ENCODE measurements at regions not wholly inside any gene's neighbourhood (a gene's known extent, or its start where the extent isn't known, plus 50 kb on each side); places are given as distances from the start of the nearest gene placed in this dataset.

DNA sequence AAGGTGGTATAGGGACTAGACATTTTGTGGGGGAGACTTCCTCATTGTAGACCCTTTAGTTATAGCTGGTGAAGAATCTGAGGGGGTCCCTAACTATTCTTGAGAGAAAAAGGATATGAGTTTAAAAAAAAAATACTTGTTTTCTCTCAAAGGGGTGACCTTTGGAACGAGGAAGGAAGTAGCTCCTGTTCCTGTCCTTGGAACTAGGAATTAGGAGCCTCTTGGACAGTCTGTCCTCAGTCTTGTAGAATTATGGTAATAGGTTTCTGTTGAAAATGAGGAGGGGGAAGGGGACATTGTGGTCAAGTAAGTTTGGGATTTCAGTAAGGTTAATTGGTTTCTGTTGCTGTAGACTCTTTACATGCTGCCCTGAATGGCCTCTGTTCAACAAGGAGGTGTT lies 56.5 kb downstream of the PLEKHG1 start (continued):
- TF ChIP-seq, protein P1, sequence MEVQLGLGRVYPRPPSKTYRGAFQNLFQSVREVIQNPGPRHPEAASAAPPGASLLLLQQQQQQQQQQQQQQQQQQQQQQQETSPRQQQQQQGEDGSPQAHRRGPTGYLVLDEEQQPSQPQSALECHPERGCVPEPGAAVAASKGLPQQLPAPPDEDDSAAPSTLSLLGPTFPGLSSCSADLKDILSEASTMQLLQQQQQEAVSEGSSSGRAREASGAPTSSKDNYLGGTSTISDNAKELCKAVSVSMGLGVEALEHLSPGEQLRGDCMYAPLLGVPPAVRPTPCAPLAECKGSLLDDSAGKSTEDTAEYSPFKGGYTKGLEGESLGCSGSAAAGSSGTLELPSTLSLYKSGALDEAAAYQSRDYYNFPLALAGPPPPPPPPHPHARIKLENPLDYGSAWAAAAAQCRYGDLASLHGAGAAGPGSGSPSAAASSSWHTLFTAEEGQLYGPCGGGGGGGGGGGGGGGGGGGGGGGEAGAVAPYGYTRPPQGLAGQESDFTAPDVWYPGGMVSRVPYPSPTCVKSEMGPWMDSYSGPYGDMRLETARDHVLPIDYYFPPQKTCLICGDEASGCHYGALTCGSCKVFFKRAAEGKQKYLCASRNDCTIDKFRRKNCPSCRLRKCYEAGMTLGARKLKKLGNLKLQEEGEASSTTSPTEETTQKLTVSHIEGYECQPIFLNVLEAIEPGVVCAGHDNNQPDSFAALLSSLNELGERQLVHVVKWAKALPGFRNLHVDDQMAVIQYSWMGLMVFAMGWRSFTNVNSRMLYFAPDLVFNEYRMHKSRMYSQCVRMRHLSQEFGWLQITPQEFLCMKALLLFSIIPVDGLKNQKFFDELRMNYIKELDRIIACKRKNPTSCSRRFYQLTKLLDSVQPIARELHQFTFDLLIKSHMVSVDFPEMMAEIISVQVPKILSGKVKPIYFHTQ (CRISPR knock-in tag; IDR thresholded peaks at IDR 0.05), result no peak
- TF ChIP-seq, protein P2, sequence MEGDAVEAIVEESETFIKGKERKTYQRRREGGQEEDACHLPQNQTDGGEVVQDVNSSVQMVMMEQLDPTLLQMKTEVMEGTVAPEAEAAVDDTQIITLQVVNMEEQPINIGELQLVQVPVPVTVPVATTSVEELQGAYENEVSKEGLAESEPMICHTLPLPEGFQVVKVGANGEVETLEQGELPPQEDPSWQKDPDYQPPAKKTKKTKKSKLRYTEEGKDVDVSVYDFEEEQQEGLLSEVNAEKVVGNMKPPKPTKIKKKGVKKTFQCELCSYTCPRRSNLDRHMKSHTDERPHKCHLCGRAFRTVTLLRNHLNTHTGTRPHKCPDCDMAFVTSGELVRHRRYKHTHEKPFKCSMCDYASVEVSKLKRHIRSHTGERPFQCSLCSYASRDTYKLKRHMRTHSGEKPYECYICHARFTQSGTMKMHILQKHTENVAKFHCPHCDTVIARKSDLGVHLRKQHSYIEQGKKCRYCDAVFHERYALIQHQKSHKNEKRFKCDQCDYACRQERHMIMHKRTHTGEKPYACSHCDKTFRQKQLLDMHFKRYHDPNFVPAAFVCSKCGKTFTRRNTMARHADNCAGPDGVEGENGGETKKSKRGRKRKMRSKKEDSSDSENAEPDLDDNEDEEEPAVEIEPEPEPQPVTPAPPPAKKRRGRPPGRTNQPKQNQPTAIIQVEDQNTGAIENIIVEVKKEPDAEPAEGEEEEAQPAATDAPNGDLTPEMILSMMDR (IDR thresholded peaks at IDR 0.05), result no peak
- TF ChIP-seq, protein P3, sequence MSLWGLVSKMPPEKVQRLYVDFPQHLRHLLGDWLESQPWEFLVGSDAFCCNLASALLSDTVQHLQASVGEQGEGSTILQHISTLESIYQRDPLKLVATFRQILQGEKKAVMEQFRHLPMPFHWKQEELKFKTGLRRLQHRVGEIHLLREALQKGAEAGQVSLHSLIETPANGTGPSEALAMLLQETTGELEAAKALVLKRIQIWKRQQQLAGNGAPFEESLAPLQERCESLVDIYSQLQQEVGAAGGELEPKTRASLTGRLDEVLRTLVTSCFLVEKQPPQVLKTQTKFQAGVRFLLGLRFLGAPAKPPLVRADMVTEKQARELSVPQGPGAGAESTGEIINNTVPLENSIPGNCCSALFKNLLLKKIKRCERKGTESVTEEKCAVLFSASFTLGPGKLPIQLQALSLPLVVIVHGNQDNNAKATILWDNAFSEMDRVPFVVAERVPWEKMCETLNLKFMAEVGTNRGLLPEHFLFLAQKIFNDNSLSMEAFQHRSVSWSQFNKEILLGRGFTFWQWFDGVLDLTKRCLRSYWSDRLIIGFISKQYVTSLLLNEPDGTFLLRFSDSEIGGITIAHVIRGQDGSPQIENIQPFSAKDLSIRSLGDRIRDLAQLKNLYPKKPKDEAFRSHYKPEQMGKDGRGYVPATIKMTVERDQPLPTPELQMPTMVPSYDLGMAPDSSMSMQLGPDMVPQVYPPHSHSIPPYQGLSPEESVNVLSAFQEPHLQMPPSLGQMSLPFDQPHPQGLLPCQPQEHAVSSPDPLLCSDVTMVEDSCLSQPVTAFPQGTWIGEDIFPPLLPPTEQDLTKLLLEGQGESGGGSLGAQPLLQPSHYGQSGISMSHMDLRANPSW (CRISPR knock-in tag; conservative IDR thresholded peaks at IDR 0.05; ENCODE audit: low read depth), result no peak
- TF ChIP-seq MXD4 (CRISPR knock-in tag; IDR thresholded peaks at IDR 0.05; ENCODE audit: borderline replicate concordance), result no peak
- TF ChIP-seq ZBTB21 (CRISPR knock-in tag; IDR thresholded peaks at IDR 0.05; ENCODE audit: borderline replicate concordance), result no peak
- TF ChIP-seq, protein P4, sequence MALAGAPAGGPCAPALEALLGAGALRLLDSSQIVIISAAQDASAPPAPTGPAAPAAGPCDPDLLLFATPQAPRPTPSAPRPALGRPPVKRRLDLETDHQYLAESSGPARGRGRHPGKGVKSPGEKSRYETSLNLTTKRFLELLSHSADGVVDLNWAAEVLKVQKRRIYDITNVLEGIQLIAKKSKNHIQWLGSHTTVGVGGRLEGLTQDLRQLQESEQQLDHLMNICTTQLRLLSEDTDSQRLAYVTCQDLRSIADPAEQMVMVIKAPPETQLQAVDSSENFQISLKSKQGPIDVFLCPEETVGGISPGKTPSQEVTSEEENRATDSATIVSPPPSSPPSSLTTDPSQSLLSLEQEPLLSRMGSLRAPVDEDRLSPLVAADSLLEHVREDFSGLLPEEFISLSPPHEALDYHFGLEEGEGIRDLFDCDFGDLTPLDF (CRISPR knock-in tag; IDR thresholded peaks at IDR 0.05), result no peak

DNA sequence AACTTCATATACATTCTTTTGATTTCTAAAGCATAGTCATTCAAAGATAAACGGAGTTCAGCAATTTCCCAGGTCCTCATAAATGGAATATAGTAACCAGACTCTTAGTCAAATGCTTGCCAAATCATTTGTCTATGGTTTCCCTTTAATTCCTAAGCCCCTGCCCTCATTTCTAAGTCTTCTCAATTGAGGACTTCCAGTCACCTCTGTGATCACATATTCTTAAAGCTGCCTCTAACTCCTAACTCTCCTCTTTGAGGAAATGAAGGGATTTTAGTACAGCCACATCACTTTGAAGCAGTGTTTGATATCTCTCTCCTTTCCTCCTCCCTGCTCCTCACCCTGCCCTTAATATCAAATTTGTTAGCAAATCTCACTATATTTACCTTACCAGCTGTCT lies 58.7 kb downstream of the PLEKHG1 start:
- TF ChIP-seq, protein P5, sequence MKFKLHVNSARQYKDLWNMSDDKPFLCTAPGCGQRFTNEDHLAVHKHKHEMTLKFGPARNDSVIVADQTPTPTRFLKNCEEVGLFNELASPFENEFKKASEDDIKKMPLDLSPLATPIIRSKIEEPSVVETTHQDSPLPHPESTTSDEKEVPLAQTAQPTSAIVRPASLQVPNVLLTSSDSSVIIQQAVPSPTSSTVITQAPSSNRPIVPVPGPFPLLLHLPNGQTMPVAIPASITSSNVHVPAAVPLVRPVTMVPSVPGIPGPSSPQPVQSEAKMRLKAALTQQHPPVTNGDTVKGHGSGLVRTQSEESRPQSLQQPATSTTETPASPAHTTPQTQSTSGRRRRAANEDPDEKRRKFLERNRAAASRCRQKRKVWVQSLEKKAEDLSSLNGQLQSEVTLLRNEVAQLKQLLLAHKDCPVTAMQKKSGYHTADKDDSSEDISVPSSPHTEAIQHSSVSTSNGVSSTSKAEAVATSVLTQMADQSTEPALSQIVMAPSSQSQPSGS (CRISPR knock-in tag; IDR thresholded peaks at IDR 0.05; ENCODE audit: borderline replicate concordance, low read depth), result no peak
- TF ChIP-seq NR2C2 (CRISPR knock-in tag; IDR thresholded peaks at IDR 0.05) (no peak), ZNF219 (CRISPR knock-in tag; IDR thresholded peaks at IDR 0.05; ENCODE audit: borderline replicate concordance) (no peak)
- H3K4me1 Mint-ChIP-seq, result no peaks in the 10 kb centered on the region
- H3K4me3 Mint-ChIP-seq, result no peak overlapping the region
- DNase-seq (ENCODE audit: low spot score), result no peak
- POLR2A ChIA-PET, result no interaction called here
- ATAC-seq, result no peak
- no peaks in the 10 kb centered on the region for H3K9me3 Mint-ChIP-seq
- CTCF ChIA-PET, result interaction anchor here (1.3 to 1.4 kb wide), 2 partner anchors 28 to 240 kb away, joined by 3 to 8 read pairs; no protein-coding TSS in a partner anchor
- no peaks in the 10 kb centered on the region for H3K36me3 Mint-ChIP-seq
- no peaks in the 10 kb centered on the region for H3K27me3 Mint-ChIP-seq (ENCODE audit: low read depth)
- no peak overlapping the region for H3K27ac Mint-ChIP-seq

DNA sequence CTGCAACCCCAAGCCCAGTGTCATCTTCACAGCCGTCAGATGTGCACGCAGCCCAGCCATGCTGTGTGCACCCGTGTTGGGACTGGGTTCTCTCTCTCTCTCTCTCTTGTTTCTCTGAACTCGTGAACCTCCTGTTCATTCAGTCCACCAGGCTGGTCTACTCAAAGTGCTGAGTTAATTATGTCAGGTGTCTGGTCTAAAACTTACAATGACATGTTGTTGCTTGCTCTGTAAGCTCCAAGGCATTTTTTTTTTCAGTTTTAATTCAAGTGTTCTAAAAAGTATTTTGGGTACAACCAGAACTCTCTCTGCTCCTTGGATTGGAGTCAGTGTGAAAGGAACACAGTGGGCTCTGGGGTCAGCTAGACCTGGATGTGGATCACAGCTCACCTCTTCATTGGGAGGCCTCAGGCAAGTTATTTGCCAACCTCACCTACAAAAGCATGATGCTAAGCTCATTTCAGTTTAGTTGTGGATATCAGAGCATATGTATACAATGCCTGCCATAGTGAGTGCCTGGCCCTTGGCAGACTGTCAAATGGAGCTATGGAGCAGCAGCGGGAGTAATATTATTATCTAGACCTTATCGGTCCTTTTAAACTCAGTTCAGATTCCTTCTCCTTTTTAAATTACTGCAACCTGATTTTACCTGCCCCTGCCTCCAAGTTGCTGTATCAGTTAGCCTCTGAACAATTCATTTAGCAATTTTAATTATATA lies 59.5 kb downstream of the PLEKHG1 start:
- Mint-ChIP-seq H3K27me3 (ENCODE audit: low read depth) (no peaks in the 10 kb centered on the region), H3K4me1 (no peaks in the 10 kb centered on the region), H3K4me3 (no peak overlapping the region), H3K9me3 (no peaks in the 10 kb centered on the region), H3K36me3 (no peaks in the 10 kb centered on the region), H3K27ac (no peak overlapping the region)
- no peak for ATAC-seq
- no peak for DNase-seq (ENCODE audit: low spot score)
- ChIA-PET CTCF (interaction anchor here (1.3 to 1.4 kb wide), 2 partner anchors 27 to 241 kb away, joined by 3 to 8 read pairs; no protein-coding TSS in a partner anchor), POLR2A (no interaction called here)
- TF ChIP-seq PRRX2 (CRISPR knock-in tag; IDR thresholded peaks at IDR 0.05) (no peak), CREB1 (CRISPR knock-in tag; IDR thresholded peaks at IDR 0.05) (no peak), OVOL2 (CRISPR knock-in tag; IDR thresholded peaks at IDR 0.05; ENCODE audit: borderline replicate concordance) (no peak), ZNF671 (CRISPR knock-in tag; IDR thresholded peaks at IDR 0.05) (no peak)
- TF ChIP-seq, protein P6, sequence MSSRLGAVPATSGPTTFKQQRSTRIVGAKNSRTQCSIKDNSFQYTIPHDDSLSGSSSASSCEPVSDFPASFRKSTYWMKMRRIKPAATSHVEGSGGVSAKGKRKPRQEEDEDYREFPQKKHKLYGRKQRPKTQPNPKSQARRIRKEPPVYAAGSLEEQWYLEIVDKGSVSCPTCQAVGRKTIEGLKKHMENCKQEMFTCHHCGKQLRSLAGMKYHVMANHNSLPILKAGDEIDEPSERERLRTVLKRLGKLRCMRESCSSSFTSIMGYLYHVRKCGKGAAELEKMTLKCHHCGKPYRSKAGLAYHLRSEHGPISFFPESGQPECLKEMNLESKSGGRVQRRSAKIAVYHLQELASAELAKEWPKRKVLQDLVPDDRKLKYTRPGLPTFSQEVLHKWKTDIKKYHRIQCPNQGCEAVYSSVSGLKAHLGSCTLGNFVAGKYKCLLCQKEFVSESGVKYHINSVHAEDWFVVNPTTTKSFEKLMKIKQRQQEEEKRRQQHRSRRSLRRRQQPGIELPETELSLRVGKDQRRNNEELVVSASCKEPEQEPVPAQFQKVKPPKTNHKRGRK (CRISPR knock-in tag; IDR thresholded peaks at IDR 0.05; ENCODE audit: borderline replicate concordance), result no peak
- TF ChIP-seq, protein P7, sequence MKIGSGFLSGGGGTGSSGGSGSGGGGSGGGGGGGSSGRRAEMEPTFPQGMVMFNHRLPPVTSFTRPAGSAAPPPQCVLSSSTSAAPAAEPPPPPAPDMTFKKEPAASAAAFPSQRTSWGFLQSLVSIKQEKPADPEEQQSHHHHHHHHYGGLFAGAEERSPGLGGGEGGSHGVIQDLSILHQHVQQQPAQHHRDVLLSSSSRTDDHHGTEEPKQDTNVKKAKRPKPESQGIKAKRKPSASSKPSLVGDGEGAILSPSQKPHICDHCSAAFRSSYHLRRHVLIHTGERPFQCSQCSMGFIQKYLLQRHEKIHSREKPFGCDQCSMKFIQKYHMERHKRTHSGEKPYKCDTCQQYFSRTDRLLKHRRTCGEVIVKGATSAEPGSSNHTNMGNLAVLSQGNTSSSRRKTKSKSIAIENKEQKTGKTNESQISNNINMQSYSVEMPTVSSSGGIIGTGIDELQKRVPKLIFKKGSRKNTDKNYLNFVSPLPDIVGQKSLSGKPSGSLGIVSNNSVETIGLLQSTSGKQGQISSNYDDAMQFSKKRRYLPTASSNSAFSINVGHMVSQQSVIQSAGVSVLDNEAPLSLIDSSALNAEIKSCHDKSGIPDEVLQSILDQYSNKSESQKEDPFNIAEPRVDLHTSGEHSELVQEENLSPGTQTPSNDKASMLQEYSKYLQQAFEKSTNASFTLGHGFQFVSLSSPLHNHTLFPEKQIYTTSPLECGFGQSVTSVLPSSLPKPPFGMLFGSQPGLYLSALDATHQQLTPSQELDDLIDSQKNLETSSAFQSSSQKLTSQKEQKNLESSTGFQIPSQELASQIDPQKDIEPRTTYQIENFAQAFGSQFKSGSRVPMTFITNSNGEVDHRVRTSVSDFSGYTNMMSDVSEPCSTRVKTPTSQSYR (CRISPR knock-in tag; IDR thresholded peaks at IDR 0.05), result no peak
- TF ChIP-seq, protein P8, sequence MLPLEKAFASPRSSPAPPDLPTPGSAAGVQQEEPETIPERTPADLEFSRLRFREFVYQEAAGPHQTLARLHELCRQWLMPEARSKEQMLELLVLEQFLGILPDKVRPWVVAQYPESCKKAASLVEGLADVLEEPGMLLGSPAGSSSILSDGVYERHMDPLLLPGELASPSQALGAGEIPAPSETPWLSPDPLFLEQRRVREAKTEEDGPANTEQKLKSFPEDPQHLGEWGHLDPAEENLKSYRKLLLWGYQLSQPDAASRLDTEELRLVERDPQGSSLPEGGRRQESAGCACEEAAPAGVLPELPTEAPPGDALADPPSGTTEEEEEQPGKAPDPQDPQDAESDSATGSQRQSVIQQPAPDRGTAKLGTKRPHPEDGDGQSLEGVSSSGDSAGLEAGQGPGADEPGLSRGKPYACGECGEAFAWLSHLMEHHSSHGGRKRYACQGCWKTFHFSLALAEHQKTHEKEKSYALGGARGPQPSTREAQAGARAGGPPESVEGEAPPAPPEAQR (CRISPR knock-in tag; IDR thresholded peaks at IDR 0.05), result no peak
